GM18519 (cell line): ENCODE measurements at regions not wholly inside any gene's neighbourhood (a gene's known extent, or its start where the extent isn't known, plus 50 kb on each side); places are given as distances from the start of the nearest gene placed in this dataset.

Source experiments
- ATAC-seq: cut with Tn5 transposase; IDR thresholded peaks from one replicate; pipeline ENCODE4 v1.9.1; 2021; ENCODE audit warnings: mild to moderate bottlenecking, moderate library complexity; ENCODE audit not compliant: unreplicated experiment, low FRiP score

DNA sequence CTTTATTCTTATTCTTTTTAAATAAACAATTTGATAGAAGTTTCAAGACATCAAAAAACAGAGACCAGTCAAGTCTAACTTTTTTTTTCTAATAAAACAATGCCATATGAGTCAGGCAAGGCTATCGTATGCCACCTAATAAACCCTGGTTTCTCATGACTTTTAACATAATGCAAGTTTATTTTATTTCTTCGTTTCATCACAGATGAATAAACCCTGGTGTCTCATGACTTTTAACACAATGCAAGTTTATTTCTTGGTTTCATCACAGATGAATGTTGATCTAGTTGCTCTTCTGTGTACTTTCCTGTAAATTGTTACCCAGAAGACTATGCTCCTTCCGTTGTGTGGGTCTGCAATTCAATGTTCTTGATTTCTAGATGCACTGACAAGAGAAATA is 905.4 kb downstream of the ROBO2 start:
- no peak for ATAC-seq

GRCh38 chr3:77947671-77948070 is 907.8 kb downstream of the ROBO2 start:
- ATAC-seq = no peak

DNA sequence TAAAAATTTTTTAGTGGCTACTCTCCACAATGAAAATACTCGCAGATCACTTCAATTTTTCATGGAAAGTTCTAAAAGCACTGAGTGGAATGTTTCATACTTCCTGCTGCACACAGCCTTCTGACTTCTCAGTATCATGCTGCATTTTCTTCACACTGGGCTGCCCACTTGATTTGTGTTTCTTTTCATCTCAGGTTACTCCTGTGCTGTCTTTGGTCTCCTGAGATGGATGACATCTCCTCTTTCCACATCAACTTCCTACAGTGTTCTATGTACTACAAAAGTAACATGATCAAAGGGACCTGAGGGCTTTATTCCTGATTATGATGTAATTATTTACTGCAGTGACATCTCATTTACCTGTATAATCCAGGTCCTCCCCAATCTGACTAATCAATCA is 927.7 kb downstream of the ROBO2 start:
- no peak for ATAC-seq

GRCh38 chr3:77976079-77976478 is 936.2 kb downstream of the ROBO2 start:
- no peak for ATAC-seq

GRCh38 chr3:78003090-78003489 is 963.2 kb downstream of the ROBO2 start:
- no peak for ATAC-seq

GRCh38 chr3:78004571-78004970 is 964.7 kb downstream of the ROBO2 start:
- no peak for ATAC-seq

DNA sequence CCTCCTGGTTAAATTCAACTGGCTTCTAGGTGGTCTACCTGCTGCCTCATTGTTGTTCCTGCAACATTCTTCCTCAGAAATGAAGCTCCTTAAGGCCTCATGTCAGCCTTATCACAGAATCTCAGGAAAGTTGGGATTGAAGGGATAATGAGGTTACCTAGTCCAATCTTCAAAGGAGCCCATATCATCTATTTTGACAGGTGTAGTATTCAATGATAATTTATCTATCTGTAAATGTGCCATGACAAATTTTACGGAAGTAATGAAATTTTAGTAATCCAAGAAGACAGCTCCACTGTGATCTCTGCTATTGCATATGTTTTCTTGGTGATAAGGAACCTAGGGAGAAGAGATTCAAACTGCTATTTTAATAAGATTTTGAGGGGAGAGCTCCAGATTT is 973.8 kb downstream of the ROBO2 start:
- no peak for ATAC-seq

GRCh38 chr3:78015856-78016255 is 976.0 kb downstream of the ROBO2 start:
- no peak for ATAC-seq

- no peak for ATAC-seq
Observed at GRCh38 chr3:78021710-78022109, 981.8 kb downstream of the ROBO2 start.

DNA sequence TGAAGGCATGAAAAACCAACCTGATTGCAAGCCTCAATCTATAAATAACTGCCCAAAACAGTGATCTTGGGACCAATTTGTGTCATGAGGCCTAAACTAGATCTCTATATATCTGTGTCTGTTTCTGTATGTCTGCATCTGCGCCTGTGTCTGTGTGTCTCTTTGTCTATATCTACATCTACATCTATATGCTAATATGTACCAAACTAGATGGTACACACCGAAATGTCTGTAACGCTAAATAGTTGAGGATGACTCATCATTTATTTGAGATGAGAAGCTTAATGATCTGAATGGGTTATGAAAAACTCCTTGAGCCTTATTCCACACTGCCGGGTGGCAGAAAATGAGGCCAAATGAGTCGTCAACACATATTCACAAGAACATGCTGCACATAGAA is 982.3 kb downstream of the ROBO2 start:
- ATAC-seq = no peak

DNA sequence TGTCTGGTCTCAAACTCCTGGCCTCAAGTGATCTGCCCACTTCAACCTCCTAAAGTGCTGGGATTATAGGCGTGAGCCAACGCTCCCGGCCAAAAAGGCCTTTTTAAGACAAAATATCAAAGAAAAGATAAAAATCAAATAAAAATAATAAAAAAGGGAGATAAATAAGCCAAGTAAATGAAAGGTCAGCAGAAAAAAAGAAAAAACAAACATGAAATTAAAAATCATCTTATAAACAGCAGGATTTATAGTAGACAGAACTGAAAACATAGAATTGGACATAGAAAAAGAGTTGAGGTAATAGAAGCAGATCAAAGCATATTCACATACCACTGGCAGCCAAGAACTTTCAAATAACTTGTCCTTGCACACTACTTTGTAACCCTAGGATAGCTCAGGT is 983.4 kb downstream of the ROBO2 start:
- ATAC-seq = no peak

GRCh38 chr3:78025916-78026315 is 986.0 kb downstream of the ROBO2 start:
- no peak for ATAC-seq

DNA sequence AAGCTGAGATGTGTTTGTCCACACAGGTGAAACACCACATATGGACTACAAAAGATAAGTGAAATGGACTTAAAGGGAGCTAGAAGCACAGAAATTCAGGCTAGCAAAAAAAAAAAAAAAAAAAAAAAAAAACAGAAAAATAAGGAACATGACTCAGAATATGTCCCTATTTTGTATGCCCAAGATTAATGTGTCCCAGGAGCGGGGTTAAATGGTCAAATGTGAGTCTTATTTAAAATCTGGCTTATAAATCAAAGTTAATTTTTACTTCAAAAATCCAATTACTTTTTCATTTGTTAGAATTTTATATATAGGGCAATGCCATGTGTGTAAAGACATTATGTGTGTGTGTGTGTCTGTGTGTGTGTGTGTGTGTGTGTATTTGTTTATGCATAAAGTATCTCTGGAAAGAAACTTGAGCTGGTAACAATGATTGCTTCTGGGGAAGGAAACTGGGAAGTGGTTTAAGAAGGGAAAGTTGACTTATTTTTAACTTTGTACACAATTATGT is 986.5 kb downstream of the ROBO2 start:
- ATAC-seq = no peak

DNA sequence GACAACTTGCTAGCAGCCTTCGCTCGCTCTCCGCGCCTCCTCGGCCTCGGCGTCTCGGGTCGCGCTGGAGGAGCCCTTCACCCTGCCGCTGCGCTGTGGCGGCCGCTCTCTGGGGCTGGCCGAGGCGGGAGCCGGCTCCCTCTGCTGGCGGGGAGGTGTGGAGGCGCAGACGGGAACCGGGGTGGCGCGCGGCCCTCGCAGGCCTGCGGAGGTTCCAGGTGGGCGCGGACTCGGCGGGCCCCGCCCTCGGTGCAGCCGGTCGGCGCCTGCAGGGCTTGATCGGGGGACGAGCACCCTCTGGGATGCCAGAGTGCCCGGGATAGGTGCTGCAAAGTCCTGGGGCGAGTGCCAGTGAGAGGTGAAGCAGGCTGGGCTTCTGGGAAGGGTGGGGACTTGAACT is 989.9 kb downstream of the ROBO2 start:
- ATAC-seq = no peak

GRCh38 chr3:78035131-78035641 is 995.3 kb downstream of the ROBO2 start:
- ATAC-seq = no peak

DNA sequence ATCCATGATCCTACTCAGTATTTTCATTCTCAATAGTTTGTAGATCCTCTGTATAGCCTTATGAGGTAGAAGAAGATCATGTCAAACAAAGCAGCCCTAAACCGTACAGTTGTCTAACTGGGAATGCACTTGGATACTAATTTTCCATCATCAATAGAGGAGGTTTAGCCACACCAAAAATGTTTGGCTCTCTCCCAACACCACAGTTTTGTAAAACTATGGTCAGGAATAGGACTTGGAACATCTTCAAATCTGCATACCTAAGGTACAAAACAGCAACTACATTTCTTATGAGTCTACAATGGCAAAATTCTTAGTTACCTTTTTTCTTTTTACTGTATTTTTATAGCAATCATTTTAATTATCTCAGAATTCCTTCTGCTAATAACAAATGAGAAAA is 1001.6 kb downstream of the ROBO2 start:
- ATAC-seq = no peak

- ATAC-seq = no peak
Observed at GRCh38 chr3:78046566-78046965, 1006.7 kb downstream of the ROBO2 start.

GRCh38 chr3:78048698-78049097 is 1008.8 kb downstream of the ROBO2 start:
- ATAC-seq = no peak

DNA sequence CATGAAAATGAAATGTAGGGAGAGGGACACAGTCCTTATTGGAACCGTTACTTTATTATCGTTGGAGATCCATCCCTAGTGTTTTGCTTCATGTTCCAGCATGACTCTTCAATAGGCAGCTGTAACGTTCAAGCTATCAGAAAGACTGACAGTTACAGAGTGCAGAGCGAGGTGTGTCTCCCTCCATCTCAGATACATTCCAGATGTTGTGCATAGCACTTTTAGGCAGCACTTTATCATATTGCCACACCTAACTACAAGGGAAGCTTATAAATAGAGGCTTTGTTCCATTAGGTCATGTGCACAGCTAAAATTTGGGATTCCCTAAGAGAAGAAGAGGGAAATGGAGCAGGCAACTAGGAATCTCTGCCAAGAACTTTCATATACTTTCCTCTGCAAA is 1009.6 kb downstream of the ROBO2 start:
- ATAC-seq = no peak

DNA sequence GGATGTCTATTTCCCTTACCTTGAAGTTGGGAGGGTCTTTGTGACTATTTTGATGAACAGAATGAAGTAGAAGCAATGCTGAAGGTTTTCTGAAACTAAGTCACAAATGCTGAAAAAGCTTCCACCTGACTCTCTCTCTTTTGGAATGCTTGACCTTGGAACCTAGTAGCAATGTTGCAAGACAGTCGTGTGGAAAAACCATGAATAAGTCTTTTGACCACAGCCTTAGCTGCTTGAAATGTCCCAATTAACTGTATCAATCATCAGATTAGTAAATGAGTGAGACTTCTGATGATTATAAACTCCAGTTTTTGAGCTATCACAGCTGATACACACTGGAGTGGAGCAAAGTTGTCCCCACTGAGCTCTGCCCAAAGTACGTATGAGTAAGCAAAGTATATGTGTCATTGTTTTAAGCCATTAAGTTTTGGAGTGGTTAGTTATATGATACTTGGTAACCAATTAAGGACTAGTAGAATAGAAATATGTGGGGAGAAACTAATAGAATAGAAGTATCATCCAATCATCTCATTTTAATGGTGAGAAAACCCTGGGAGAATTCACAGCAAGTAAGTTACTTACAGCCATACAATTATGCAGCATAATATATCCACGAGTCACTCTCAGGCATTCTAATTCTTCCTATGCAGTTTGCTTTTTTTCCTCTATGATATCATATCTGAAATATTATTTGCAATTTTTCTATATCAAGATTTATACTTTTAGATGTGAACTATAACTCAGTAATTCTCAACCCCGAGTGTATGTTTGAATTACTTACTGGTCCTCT is 1010.6 kb downstream of the ROBO2 start:
- no peak for ATAC-seq

- ATAC-seq = no peak
Observed at GRCh38 chr3:78052746-78053145, 1012.8 kb downstream of the ROBO2 start.

GRCh38 chr3:78066287-78066686 is 1026.4 kb downstream of the ROBO2 start:
- no peak for ATAC-seq
